Upper lobe of right lung (tissue), 1 donor: ENCODE measurements at regions not wholly inside any gene's neighbourhood (a gene's known extent, or its start where the extent isn't known, plus 50 kb on each side); places are given as distances from the start of the nearest gene placed in this dataset.

Source experiments
- ATAC-seq: fragments of 200-7000 bp; cut with Tn5 transposase; one replicate; pipeline ENCODE4 v1.9.1; 2020; ENCODE audit warnings: mild to moderate bottlenecking, moderate library complexity
- DNase-seq: peaks from one replicate; pipeline ENCODE4 v3.0.0-alpha.2; 2020
- H3K27ac ChIP-seq: fragments of 200-600 bp; one replicate; pipeline ENCODE4 v1.8.0; 2022
- H3K27me3 ChIP-seq: fragments of 200-600 bp; one replicate; pipeline ENCODE4 v1.8.0; 2022; ENCODE audit warnings: mild to moderate bottlenecking
- H3K36me3 ChIP-seq: fragments of 200-600 bp; one replicate; pipeline ENCODE4 v1.8.0; 2022
- H3K4me1 ChIP-seq: fragments of 200-600 bp; one replicate; pipeline ENCODE4 v1.8.0; 2022
- H3K4me3 ChIP-seq: fragments of 200-600 bp; one replicate; pipeline ENCODE4 v1.8.0; 2022; ENCODE audit warnings: mild to moderate bottlenecking
- H3K9me3 ChIP-seq: fragments of 200-600 bp; one replicate; pipeline ENCODE4 v1.8.0; 2022
- intact Hi-C: fragments of 100-400 bp; cut with DNase I; formaldehyde crosslinking; loops from one replicate; pipeline ENCODE4 v1.11.0; 2022
- TF ChIP-seq, protein P1 (sequence below): fragments of 200-600 bp; IDR thresholded peaks from one replicate; pipeline ENCODE4 v1.8.0; 2022; ENCODE audit warnings: antibody characterized with exemption
- donor health status: DM: no; HTN: yes; CAD: no; lungs with severe emphysema.

DNA sequence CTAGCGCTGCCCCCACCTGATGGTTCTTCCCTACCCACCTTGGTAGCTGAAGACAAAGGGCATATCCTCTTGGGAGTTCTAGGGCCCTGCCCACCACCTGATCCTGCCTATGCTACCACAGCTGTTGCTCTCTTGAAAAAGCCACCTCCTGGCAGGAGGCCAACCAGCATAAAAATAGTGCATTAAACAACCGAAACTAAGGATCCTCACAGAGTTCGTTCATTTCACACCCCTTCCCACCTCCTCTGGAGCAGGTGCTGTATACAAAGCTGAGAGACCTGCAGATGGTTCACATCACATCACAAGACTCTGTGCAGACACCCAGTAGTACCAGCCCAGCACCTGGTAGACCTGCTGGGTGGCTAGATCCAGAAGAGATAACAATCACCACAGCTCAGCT, 1348.0 kb upstream of the TMEFF2 start:
- intact Hi-C loops = no loop called here

DNA sequence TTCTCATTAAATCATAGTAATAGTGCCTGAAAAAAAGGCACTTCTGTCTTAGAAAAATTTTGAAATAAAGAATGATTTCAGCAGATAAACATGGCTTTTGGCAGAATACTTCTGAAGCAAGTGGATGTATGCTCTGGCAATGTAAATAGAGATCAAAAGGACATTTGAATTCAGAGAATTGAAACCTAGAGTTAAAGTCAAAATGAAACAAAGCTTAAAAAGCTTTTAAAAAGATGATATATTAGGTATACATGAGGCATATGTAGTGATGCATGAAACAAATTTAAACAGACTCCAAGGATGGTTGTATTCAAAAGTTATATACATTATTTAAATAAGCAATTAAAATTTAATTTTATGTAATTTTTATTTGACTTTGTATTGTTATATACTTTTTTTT, 1344.5 kb upstream of the TMEFF2 start:
- intact Hi-C loops = no loop called here
- DNase-seq = no peak
- no peak overlapping the region for H3K4me3 ChIP-seq

More for the DNA sequence above, 1348.0 kb upstream of the TMEFF2 start:
- H3K4me1 ChIP-seq = no peaks in the 10 kb centered on the region
- H3K36me3 ChIP-seq = no peaks in the 10 kb centered on the region
- H3K27me3 ChIP-seq = no peaks in the 10 kb centered on the region
- no peak overlapping the region for H3K4me3 ChIP-seq
- H3K27ac ChIP-seq = no peak overlapping the region
- DNase-seq (no peak), ATAC-seq (no peak)
- TF ChIP-seq, protein P1, sequence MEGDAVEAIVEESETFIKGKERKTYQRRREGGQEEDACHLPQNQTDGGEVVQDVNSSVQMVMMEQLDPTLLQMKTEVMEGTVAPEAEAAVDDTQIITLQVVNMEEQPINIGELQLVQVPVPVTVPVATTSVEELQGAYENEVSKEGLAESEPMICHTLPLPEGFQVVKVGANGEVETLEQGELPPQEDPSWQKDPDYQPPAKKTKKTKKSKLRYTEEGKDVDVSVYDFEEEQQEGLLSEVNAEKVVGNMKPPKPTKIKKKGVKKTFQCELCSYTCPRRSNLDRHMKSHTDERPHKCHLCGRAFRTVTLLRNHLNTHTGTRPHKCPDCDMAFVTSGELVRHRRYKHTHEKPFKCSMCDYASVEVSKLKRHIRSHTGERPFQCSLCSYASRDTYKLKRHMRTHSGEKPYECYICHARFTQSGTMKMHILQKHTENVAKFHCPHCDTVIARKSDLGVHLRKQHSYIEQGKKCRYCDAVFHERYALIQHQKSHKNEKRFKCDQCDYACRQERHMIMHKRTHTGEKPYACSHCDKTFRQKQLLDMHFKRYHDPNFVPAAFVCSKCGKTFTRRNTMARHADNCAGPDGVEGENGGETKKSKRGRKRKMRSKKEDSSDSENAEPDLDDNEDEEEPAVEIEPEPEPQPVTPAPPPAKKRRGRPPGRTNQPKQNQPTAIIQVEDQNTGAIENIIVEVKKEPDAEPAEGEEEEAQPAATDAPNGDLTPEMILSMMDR = no peak
- H3K9me3 ChIP-seq = no peaks in the 10 kb centered on the region

DNA sequence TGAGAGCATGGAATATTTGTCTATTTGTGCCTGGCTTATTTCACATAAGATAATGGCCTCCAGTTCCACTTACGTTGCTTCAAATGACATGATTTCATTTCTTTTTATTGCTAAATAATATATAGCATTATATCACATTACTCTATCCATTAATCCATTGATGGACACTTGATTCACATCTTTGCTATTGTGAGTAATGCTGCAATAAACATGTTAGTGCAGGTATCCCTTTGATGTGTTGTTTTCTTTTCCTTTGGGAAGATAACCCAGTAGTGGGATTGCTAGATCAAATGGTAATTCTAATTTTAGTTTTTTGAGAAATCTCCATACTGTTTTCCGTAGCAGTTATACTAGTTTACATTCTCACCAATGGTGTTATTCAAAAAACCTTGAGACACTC, 1343.3 kb upstream of the TMEFF2 start:
- ATAC-seq = no peak
- intact Hi-C loops = no loop called here

More for the DNA sequence above, 1344.5 kb upstream of the TMEFF2 start:
- H3K27ac ChIP-seq = no peak overlapping the region
- H3K27me3 ChIP-seq = no peaks in the 10 kb centered on the region
- H3K36me3 ChIP-seq = no peaks in the 10 kb centered on the region
- H3K4me1 ChIP-seq = no peaks in the 10 kb centered on the region
- TF ChIP-seq, protein P1 = no peak
- no peak for ATAC-seq
- no peaks in the 10 kb centered on the region for H3K9me3 ChIP-seq

DNA sequence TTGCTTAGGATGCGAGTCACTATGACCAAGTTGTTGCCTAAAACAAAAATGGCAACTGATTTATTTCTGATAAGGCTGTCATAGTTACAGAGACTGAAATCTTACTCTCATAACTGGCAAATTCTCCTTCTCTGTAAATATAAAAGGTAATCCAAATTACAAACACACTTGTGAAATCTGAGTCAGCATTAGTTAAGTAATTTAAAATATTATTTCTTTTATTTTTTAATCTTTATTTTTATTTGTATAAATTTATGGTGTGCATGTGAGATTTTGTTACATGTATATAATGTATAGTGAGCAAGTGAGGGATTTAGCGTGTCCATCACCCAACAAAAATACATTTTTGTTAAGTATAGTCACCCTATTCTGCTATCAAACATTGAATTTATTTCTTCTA, 1342.8 kb upstream of the TMEFF2 start:
- ATAC-seq = no peak
- H3K4me1 ChIP-seq = no peaks in the 10 kb centered on the region
- H3K9me3 ChIP-seq = no peaks in the 10 kb centered on the region
- no peaks in the 10 kb centered on the region for H3K36me3 ChIP-seq
- H3K4me3 ChIP-seq = no peak overlapping the region
- H3K27ac ChIP-seq = no peak overlapping the region
- DNase-seq = no peak
- intact Hi-C loops = no loop called here
- TF ChIP-seq, protein P1 = no peak
- no peaks in the 10 kb centered on the region for H3K27me3 ChIP-seq

More for the DNA sequence above, 1343.3 kb upstream of the TMEFF2 start:
- no peaks in the 10 kb centered on the region for H3K4me1 ChIP-seq
- no peaks in the 10 kb centered on the region for H3K36me3 ChIP-seq
- H3K9me3 ChIP-seq = no peaks in the 10 kb centered on the region
- no peaks in the 10 kb centered on the region for H3K27me3 ChIP-seq
- no peak overlapping the region for H3K27ac ChIP-seq
- TF ChIP-seq, protein P1 = no peak
- no peak overlapping the region for H3K4me3 ChIP-seq
- no peak for DNase-seq

DNA sequence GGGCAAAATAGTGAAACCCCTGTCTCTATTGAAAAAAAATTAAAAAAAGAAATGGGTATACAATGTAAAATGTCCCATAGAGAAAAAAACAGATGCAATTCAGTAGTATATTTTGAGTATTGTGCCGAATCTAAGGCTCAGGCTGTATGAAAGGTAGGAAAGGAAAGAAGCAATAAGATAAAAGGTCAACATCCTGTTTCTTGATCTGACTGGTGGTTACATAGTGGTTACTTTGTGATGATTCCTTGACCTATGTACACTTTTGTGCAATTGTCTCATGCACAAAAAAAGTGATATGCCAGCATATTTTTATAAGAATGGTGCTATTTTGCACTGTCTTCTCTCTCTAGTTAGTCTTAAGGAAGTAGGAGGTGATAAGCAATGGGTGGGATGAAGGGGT, 1333.7 kb upstream of the TMEFF2 start:
- no peaks in the 10 kb centered on the region for H3K9me3 ChIP-seq
- TF ChIP-seq, protein P1 = no peak
- H3K4me3 ChIP-seq = no peak overlapping the region
- no peak overlapping the region for H3K27ac ChIP-seq
- intact Hi-C loops = no loop called here
- no peaks in the 10 kb centered on the region for H3K4me1 ChIP-seq
- ATAC-seq = no peak
- H3K27me3 ChIP-seq = no peaks in the 10 kb centered on the region
- H3K36me3 ChIP-seq = no peaks in the 10 kb centered on the region
- DNase-seq = no peak

DNA sequence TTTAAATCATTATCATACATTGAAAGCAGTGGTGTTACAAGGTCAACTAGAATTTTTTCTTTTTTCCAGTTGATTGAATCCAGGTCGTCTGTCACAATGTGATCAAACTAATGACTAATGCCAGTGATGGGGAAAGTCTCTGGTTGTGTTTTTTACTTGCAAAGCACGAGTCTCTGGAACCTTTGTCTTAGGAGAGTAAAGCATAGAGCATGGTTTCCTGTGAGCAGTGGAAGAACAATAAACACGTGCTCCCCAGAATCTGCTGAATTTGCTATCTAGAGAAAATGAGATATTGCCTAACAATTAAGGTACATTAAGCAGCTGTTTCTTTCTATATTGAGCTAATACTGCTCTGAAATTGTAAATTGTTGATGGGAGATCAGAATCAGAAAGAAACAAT, 1332.4 kb upstream of the TMEFF2 start:
- DNase-seq = no peak
- no peaks in the 10 kb centered on the region for H3K9me3 ChIP-seq
- no peak for ATAC-seq
- no peaks in the 10 kb centered on the region for H3K36me3 ChIP-seq
- no peaks in the 10 kb centered on the region for H3K4me1 ChIP-seq
- TF ChIP-seq, protein P1 = no peak
- no peaks in the 10 kb centered on the region for H3K27me3 ChIP-seq
- no peak overlapping the region for H3K27ac ChIP-seq
- intact Hi-C loops = no loop called here
- no peak overlapping the region for H3K4me3 ChIP-seq
